HEK293 (cell line): ENCODE measurements at regions not wholly inside any gene's neighbourhood (a gene's known extent, or its start where the extent isn't known, plus 50 kb on each side); places are given as distances from the start of the nearest gene placed in this dataset.

ENCODE experiments used
- CTCF ChIP-seq: fragments of 450-650 bp; formaldehyde crosslinking; IDR thresholded peaks from 2 replicates; pipeline ENCODE4 v1.5.1; 2016; ENCODE audit warnings: missing biosample characterization, missing genetic modification characterization
- KLF16 ChIP-seq: fragments of 450-650 bp; formaldehyde crosslinking; IDR thresholded peaks from 2 replicates; pipeline ENCODE4 v1.5.1; 2017; ENCODE audit warnings: missing biosample characterization, missing genetic modification characterization
- KLF8 ChIP-seq: fragments of 450-650 bp; formaldehyde crosslinking; IDR thresholded peaks from 2 replicates; pipeline ENCODE4 v1.5.1; 2016; ENCODE audit warnings: missing biosample characterization, missing genetic modification characterization
- YY1 ChIP-seq: fragments of 450-650 bp; formaldehyde crosslinking; IDR thresholded peaks from 2 replicates; pipeline ENCODE4 v1.5.1; 2018; ENCODE audit warnings: missing biosample characterization, missing genetic modification characterization
- ZBTB26 ChIP-seq: fragments of 450-650 bp; formaldehyde crosslinking; optimal IDR thresholded peaks from 2 replicates; pipeline ENCODE3; 2016; ENCODE audit warnings: missing biosample characterization, mild to moderate bottlenecking, missing genetic modification characterization
- ZBTB6 ChIP-seq: fragments of 450-650 bp; formaldehyde crosslinking; IDR thresholded peaks from 2 replicates; pipeline ENCODE4 v1.5.1; 2017; ENCODE audit warnings: missing biosample characterization, missing genetic modification characterization
- ZNF114 ChIP-seq: fragments of 450-650 bp; formaldehyde crosslinking; IDR thresholded peaks from 2 replicates; pipeline ENCODE4 v1.5.0; 2017; ENCODE audit warnings: missing biosample characterization, missing genetic modification characterization
- ZNF274 ChIP-seq, 2 experiments: fragments of 200-500 bp in 1 of 2; fragments of 450-650 bp in 1 of 2; sonication (Bioruptor generic) in 1 of 2; formaldehyde crosslinking in 1 of 2; IDR thresholded peaks; 2 replicates each; pipeline versions ENCODE4 v1.5.1 to v1.6.1; 2014 to 2016; ENCODE audit warnings: borderline replicate concordance in 1 of 2, inconsistent platforms in 1 of 2, low read length in 1 of 2, missing biosample characterization in 1 of 2, missing genetic modification characterization in 1 of 2
- ZNF394 ChIP-seq: fragments of 450-650 bp; formaldehyde crosslinking; IDR thresholded peaks from 2 replicates; pipeline ENCODE4 v1.5.1; 2016; ENCODE audit warnings: missing biosample characterization, missing genetic modification characterization, mild to moderate bottlenecking, moderate library complexity, borderline replicate concordance

- no peak for TF ChIP-seq CTCF (tag by site-specific recombination)
- no peak for TF ChIP-seq ZNF274 (IDR thresholded peaks at IDR 0.05; ENCODE audit: low read length)
- TF ChIP-seq ZNF274 (tag by site-specific recombination; IDR thresholded peaks at IDR 0.05; ENCODE audit: borderline replicate concordance) = no peak
- no peak for TF ChIP-seq ZNF114 (tag by site-specific recombination)
- TF ChIP-seq KLF8 = no peak
- no peak for TF ChIP-seq ZBTB6 (tag by site-specific recombination)
- no peak for TF ChIP-seq YY1 (tag by site-specific recombination)
- TF ChIP-seq ZNF394 (tag by site-specific recombination) = no peak
- no peak for TF ChIP-seq ZBTB26 (tag by site-specific recombination)
- TF ChIP-seq KLF16 = no peak
Measured at GRCh38 chr10:121262774-121263430, 335.3 kb downstream of the FGFR2 start.
